Activated naive CD4-positive, alpha-beta T cell treated with anti-CD3 and anti-CD28 coated beads for 36 hours (primary cell): ENCODE measurements at regions not wholly inside any gene's neighbourhood (a gene's known extent, or its start where the extent isn't known, plus 50 kb on each side); places are given as distances from the start of the nearest gene placed in this dataset.

Source experiments
- CTCF ChIA-PET: fragments of 350-600 bp; sonication (Branson Sonifier 250); formaldehyde crosslinking; loops from one replicate; lab custom pipeline; 2021; ENCODE audit warnings: antibody characterized with exemption; lab: Charles Lee
- DNase-seq: peaks from one replicate; pipeline ENCODE4 v3.0.0-alpha.2; 2020
- H3K27ac Mint-ChIP-seq: one replicate; pipeline ENCODE4 v1.8.0; 2021; ENCODE audit warnings: mild to moderate bottlenecking, mixed read lengths
- H3K27me3 Mint-ChIP-seq: one replicate; pipeline ENCODE4 v1.8.0; 2021; ENCODE audit warnings: low read depth, mixed read lengths
- H3K36me3 Mint-ChIP-seq: one replicate; pipeline ENCODE4 v1.8.0; 2021; ENCODE audit warnings: low read depth, mixed read lengths
- H3K4me1 Mint-ChIP-seq: one replicate; pipeline ENCODE4 v1.8.0; 2021; ENCODE audit warnings: low read depth, mixed read lengths
- H3K4me3 Mint-ChIP-seq: one replicate; pipeline ENCODE4 v1.8.0; 2021; ENCODE audit warnings: mild to moderate bottlenecking, moderate library complexity, mixed read lengths
- H3K9me3 Mint-ChIP-seq: one replicate; pipeline ENCODE4 v1.8.0; 2021; ENCODE audit warnings: mixed read lengths
- intact Hi-C: fragments of 100-400 bp; cut with micrococcal nuclease; formaldehyde crosslinking; loops from one replicate; pipeline ENCODE4 v1.15.1; 2023

DNA sequence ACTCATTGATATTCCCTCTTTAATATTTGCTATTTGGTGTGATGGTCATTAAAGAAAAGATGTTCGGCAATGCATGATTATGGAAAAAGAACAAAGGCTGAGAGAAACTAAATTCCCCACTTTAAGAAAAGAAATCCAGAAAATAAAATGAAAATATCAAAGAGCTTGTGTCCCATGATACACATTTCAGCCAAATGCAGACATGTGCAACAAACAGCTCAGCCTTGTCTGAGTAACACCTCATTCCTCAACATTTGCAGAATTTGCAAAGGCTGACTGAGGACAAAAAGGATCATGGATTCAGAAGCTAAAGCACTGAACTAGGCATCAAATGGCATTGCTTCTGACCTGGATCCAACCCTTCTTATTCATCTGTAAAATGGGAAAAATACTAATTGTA lies 281.0 kb downstream of the RAB28 start:
- Mint-ChIP-seq H3K27ac (no peak overlapping the region), H3K4me3 (no peak overlapping the region), H3K36me3 (no peaks in the 10 kb centered on the region), H3K4me1 (no peaks in the 10 kb centered on the region), H3K27me3 (no peaks in the 10 kb centered on the region), H3K9me3 (no peaks in the 10 kb centered on the region)
- DNase-seq, result no peak
- CTCF ChIA-PET, result no interaction called here
- intact Hi-C loops, result no loop called here

DNA sequence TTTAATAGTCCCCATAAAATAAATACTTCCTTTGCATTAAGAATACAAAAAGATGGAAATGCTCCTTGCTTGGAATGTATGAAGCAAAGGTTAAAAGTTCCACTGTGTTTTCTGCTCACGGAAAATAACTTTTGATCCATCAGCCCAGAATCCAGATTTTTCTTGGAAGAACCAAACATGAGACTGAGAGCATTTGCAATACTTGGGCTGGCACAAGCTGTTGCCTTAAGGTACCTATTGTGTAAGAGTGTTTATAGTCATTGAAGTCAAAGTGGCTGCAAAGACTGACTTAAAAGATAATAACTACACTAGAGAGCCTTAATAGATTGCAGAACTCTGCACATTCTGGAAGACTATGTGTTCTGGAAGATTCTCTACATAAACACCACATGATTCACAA lies 281.4 kb downstream of the RAB28 start:
- no peak overlapping the region for H3K27ac Mint-ChIP-seq
- H3K4me1 Mint-ChIP-seq, result no peaks in the 10 kb centered on the region
- CTCF ChIA-PET, result no interaction called here
- no peaks in the 10 kb centered on the region for H3K27me3 Mint-ChIP-seq
- no peaks in the 10 kb centered on the region for H3K36me3 Mint-ChIP-seq
- DNase-seq, result no peak
- intact Hi-C loops, result no loop called here
- no peak overlapping the region for H3K4me3 Mint-ChIP-seq
- no peaks in the 10 kb centered on the region for H3K9me3 Mint-ChIP-seq

DNA sequence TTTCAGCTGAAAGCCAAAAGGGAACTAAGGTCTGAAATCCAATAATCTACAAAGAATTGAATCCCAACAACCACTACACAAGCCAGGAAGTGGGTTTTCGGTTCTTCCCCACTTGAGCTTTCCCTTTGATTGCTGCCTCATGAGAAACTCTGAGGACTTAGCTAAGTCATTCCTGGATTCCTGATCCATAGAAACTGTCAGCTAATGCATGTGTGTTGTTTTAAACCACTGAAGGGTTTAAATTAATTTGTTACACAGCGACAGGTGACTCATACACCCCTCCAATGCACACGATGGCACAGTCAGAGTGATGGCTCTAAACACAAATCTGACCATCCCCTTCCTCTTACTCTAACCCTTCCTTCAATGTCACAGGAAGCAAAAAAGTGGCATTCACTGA lies 282.9 kb downstream of the RAB28 start:
- H3K27me3 Mint-ChIP-seq, result no peaks in the 10 kb centered on the region
- H3K4me3 Mint-ChIP-seq, result no peak overlapping the region
- CTCF ChIA-PET, result interaction anchor here (0.7 kb wide), 1 partner anchor 303 kb away, joined by 3 read pairs; no protein-coding TSS in a partner anchor
- no peaks in the 10 kb centered on the region for H3K9me3 Mint-ChIP-seq
- DNase-seq, result no peak
- no peaks in the 10 kb centered on the region for H3K36me3 Mint-ChIP-seq
- no peak overlapping the region for H3K27ac Mint-ChIP-seq
- intact Hi-C loops, result no loop called here
- H3K4me1 Mint-ChIP-seq, result no peaks in the 10 kb centered on the region

DNA sequence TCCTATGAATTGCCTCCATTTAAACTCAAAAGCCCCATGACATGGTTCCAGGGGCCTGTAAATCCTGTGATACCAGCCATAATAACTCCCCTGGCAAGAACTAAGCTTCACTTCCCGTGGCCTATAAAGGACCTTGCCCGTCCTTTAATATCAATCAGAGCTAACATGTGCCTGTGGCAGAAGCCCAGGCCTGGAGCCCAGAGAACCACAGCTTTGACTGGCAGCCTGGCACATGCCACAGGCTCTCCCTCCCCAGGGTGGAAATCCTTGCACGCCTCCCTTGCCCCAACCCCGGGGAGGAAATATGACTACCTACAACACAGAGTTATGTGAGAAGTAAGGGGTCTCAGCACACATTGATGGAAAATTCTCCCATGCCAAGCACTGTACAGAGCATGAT lies 287.4 kb downstream of the RAB28 start:
- H3K4me1 Mint-ChIP-seq, result no peaks in the 10 kb centered on the region
- H3K27ac Mint-ChIP-seq, result no peak overlapping the region
- CTCF ChIA-PET, result no interaction called here
- no peak overlapping the region for H3K4me3 Mint-ChIP-seq
- H3K9me3 Mint-ChIP-seq, result no peaks in the 10 kb centered on the region
- DNase-seq, result no peak
- H3K36me3 Mint-ChIP-seq, result peaks cover 3% of the 10 kb centered on the region
- intact Hi-C loops, result loop anchor here (10.0 kb wide), 1 partner anchor 348 kb away; the partner anchor contains the start of gene NKX3-2
- H3K27me3 Mint-ChIP-seq, result no peaks in the 10 kb centered on the region

DNA sequence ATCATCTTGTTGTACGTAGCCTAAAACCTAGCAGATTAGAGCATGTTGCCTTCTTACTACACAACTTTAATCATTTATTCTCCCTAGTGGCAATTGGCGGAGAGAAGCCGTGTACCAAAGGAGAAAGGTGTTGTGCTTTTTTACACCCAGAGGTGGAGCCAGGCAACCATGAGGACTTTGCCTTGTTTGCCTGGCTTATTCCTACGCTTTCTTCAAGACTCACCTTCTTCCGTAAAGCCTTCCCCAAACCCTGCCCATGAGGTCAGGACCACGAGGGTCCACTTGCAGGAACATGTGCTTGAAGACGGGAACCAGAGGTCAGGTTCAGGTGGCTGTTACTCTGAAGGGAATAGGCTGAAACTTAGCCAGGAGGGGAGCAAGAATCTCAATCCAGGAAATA lies 290.5 kb downstream of the RAB28 start:
- CTCF ChIA-PET, result no interaction called here
- Mint-ChIP-seq H3K9me3 (no peaks in the 10 kb centered on the region), H3K36me3 (peaks cover 3% of the 10 kb centered on the region), H3K4me1 (no peaks in the 10 kb centered on the region), H3K27me3 (no peaks in the 10 kb centered on the region), H3K27ac (no peak overlapping the region), H3K4me3 (no peak overlapping the region)
- DNase-seq, result no peak
- intact Hi-C loops, result loop anchor here (10.0 kb wide), 1 partner anchor 351 kb away; the partner anchor contains the start of gene NKX3-2

DNA sequence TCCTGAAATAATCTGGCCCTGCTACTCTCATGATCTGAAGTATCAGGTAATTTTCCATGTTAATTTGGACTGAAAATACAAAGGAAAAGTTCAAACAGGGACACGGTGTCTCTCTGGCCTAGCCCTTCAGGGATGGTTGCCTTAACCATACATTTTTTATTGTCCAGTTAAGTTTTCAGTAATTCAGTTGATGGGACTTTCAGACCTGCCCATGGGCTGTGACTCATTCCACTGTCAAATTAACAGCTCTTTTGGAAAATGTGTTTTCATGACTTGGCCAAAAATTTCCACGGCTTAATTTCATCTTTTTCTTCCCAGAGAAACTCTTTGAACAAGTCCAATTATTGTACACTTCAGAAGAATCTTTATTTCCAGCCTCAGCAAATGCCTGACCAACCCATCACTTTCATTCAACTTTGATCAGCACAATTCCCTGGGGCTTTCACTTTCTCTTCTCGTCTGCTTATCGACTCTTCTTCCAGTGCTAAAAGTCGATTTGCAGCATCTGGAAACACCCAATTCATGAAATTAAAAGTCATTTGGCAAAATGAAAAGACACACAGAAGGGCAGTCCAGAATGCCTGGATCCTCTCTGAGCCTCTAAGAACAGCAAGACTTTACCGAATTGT lies 293.9 kb downstream of the RAB28 start:
- CTCF ChIA-PET, result no interaction called here
- Mint-ChIP-seq H3K9me3 (peaks cover 10% of the 10 kb centered on the region), H3K27ac (no peak overlapping the region), H3K4me3 (no peak overlapping the region), H3K4me1 (no peaks in the 10 kb centered on the region), H3K27me3 (no peaks in the 10 kb centered on the region), H3K36me3 (peaks cover 6% of the 10 kb centered on the region)
- intact Hi-C loops, result loop anchor here (10.0 kb wide), 1 partner anchor 355 kb away; the partner anchor contains the start of gene NKX3-2
- DNase-seq, result no peak

DNA sequence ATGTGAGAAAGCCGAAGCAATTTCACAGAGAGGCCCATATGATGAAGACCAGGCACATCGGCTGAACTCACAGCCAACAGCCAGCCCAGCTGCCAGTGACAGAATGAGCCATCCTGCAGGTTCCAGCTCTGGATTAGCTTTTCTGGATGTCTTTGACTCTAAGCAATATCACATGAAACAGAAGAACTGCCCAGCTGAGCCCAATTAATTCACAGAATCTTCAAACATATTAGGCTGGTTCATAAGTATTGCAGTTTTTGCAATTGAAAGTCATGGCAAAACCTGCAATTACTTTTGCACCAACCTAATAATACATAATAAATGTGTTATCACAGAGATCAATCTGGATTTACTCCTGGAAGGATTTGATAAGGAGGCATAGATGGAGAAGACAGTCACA lies 299.9 kb downstream of the RAB28 start:
- H3K4me3 Mint-ChIP-seq, result no peak overlapping the region
- intact Hi-C loops, result no loop called here
- peaks cover 3% of the 10 kb centered on the region for H3K36me3 Mint-ChIP-seq
- no peak for DNase-seq
- H3K9me3 Mint-ChIP-seq, result peaks cover 10% of the 10 kb centered on the region
- H3K4me1 Mint-ChIP-seq, result no peaks in the 10 kb centered on the region
- H3K27me3 Mint-ChIP-seq, result no peaks in the 10 kb centered on the region
- H3K27ac Mint-ChIP-seq, result no peak overlapping the region
- CTCF ChIA-PET, result no interaction called here

DNA sequence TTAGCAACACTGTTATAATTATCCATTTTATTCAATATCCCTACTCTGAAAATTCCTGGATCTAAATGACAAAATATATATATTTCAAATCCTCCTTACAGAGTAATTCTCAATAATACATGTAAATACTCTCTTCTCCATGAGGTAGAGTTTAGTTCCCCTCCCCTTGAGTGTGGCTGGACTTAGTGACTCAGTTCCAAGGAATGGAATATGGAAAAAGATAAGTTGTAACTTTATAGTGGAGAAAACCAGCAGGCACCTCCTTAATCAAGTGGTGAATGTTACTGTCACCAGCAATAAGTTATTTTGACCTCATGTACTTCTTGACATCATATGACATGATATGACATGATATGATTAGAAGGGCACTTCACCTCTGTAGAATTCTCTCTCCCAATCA lies 302.0 kb downstream of the RAB28 start:
- no peaks in the 10 kb centered on the region for H3K27me3 Mint-ChIP-seq
- CTCF ChIA-PET, result no interaction called here
- no peak for DNase-seq
- H3K36me3 Mint-ChIP-seq, result peaks cover 3% of the 10 kb centered on the region
- H3K4me1 Mint-ChIP-seq, result no peaks in the 10 kb centered on the region
- H3K4me3 Mint-ChIP-seq, result no peak overlapping the region
- peaks cover 10% of the 10 kb centered on the region for H3K9me3 Mint-ChIP-seq
- intact Hi-C loops, result no loop called here
- no peak overlapping the region for H3K27ac Mint-ChIP-seq

DNA sequence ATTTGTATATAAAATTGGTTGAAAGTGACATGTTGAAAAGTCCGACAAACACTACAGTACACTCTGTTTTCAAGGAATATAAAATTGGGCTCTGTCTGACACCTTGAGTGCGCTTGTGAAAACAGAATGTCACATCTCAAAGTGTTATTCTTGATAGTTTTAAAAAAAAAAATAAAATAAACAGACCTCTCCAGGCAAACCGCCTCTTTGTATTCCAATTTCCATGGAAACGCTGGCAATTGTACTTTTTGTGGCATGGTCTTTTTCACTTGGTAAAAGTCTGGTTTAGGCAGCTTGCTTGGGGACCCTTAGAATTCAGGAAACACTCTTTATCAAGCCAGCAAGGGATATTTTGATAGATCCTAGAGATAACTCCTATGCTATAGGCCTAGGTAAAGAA lies 302.5 kb downstream of the RAB28 start:
- no peak overlapping the region for H3K4me3 Mint-ChIP-seq
- peaks cover 9% of the 10 kb centered on the region for H3K9me3 Mint-ChIP-seq
- no peak overlapping the region for H3K27ac Mint-ChIP-seq
- CTCF ChIA-PET, result no interaction called here
- no peaks in the 10 kb centered on the region for H3K27me3 Mint-ChIP-seq
- no peaks in the 10 kb centered on the region for H3K4me1 Mint-ChIP-seq
- H3K36me3 Mint-ChIP-seq, result peaks cover 2% of the 10 kb centered on the region
- intact Hi-C loops, result no loop called here
- no peak for DNase-seq

DNA sequence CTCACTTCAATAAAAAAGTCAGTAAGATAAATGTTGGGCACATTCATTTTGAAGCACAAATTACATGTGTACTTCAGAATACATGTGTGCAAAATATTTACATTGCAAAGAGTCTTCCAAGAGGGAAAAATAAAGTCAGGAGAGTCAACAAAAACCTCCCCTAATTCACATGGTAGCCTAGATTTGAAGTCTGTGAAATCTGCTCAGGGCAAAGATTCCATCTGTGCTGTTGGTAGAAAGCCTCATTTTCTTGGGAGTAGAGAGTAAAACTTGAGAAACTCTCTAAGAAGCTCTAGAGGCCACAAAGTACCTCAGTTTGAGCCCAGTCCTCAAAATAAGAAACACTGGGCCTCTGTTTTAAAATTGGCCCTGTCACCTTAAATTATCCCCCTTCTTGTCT lies 303.4 kb downstream of the RAB28 start:
- no peaks in the 10 kb centered on the region for H3K4me1 Mint-ChIP-seq
- H3K27me3 Mint-ChIP-seq, result no peaks in the 10 kb centered on the region
- CTCF ChIA-PET, result interaction anchor here (0.7 kb wide), 1 partner anchor 20 kb away, joined by 3 read pairs; no protein-coding TSS in a partner anchor
- no peaks in the 10 kb centered on the region for H3K36me3 Mint-ChIP-seq
- H3K27ac Mint-ChIP-seq, result no peak overlapping the region
- no peak for DNase-seq
- intact Hi-C loops, result no loop called here
- H3K9me3 Mint-ChIP-seq, result peaks cover 4% of the 10 kb centered on the region
- no peak overlapping the region for H3K4me3 Mint-ChIP-seq

DNA sequence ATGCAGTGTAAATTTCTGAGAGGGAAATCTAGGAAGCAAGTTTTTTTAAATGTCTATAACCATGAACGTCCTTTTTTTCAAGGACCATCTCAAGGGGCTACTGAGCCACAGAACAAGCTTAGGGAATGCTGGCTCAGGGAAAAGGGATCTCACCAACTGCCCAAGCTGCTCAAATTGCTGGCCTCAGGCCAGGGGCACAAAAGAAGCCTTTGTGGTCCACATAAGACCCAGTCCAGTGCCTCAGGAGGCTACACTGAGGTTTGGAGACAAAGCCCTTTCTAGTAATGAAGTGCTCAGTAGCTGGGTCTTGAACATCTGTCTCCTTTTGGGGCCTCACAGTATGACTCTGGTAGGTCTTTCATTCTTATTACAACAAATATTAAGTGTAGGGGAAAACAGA lies 305.5 kb downstream of the RAB28 start:
- Mint-ChIP-seq H3K9me3 (no peaks in the 10 kb centered on the region), H3K27me3 (no peaks in the 10 kb centered on the region), H3K4me3 (no peak overlapping the region), H3K36me3 (no peaks in the 10 kb centered on the region), H3K4me1 (no peaks in the 10 kb centered on the region), H3K27ac (no peak overlapping the region)
- CTCF ChIA-PET, result no interaction called here
- intact Hi-C loops, result no loop called here
- DNase-seq, result no peak

DNA sequence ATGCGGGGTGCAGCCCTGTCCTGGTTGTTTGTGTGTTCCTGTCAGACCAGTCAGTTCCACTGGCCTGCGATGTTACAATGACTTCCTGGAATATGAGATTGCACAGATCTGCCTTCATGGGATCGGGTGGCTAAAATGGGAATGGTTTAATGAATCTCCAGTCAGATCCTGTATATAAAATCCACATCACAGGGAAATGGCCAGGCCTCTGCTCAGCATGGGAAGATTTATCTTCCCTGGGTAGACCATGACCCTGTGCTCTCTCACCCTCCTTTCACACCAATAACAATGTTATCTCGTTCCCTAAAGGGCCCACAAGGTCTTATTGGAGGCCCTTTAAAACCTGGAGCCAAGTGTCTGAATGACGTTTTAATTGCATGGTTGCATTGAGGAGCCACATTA lies 307.4 kb downstream of the RAB28 start:
- no peak overlapping the region for H3K4me3 Mint-ChIP-seq
- no peaks in the 10 kb centered on the region for H3K4me1 Mint-ChIP-seq
- intact Hi-C loops, result no loop called here
- H3K27ac Mint-ChIP-seq, result no peak overlapping the region
- H3K27me3 Mint-ChIP-seq, result no peaks in the 10 kb centered on the region
- no peaks in the 10 kb centered on the region for H3K36me3 Mint-ChIP-seq
- CTCF ChIA-PET, result no interaction called here
- H3K9me3 Mint-ChIP-seq, result no peaks in the 10 kb centered on the region
- DNase-seq, result no peak

DNA sequence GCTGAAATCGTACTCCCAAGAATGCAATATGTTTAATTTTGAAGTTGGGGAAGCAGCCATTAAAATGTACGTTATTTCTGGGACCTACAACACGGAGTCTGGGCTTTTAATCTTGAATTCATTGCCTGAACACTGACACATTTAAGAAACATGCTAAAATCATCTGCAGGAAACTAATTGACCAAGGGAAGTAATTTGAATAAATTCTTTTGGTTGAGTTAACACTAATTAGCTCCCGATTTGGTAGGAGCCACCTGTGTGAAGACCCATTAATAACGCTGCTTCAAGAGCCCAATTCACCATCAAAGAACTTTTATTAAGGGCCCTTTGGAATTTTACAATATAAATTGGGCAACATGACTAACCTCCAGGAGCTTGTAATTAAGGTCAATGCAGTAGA lies 309.2 kb downstream of the RAB28 start:
- Mint-ChIP-seq H3K27me3 (no peaks in the 10 kb centered on the region), H3K9me3 (no peaks in the 10 kb centered on the region), H3K4me1 (no peaks in the 10 kb centered on the region), H3K36me3 (no peaks in the 10 kb centered on the region), H3K4me3 (no peak overlapping the region), H3K27ac (no peak overlapping the region)
- intact Hi-C loops, result no loop called here
- DNase-seq, result no peak
- CTCF ChIA-PET, result no interaction called here
